ENCODE measurements at regions not wholly inside any gene's neighbourhood (a gene's known extent, or its start where the extent isn't known, plus 50 kb on each side); places are given as distances from the start of the nearest gene placed in this dataset.

- no peak for TF ChIP-seq CTCF (IDR thresholded peaks at IDR 0.05)
- Histone ChIP-seq H3K4me3 (ENCODE audit: low read depth in 1 of 2, low read length in 1 of 2) (no peak overlapping the region), H3K9me3 (no peaks in the 10 kb centered on the region), H3K27me3 (no peaks in the 10 kb centered on the region), H3K36me3 (no peaks in the 10 kb centered on the region), H3K27ac (no peak overlapping the region), H3K4me1 (ENCODE audit: control insufficient read depth in 1 of 2, insufficient read depth in 1 of 2, low read depth in 1 of 2, low read length in 1 of 2) (no peaks in the 10 kb centered on the region)
These were observed 623.7 kb downstream of the BNC2 start for GRCh38 chr9:16246785-16247184.

- Histone ChIP-seq H3K36me3 (no peaks in the 10 kb centered on the region), H3K27me3 (no peaks in the 10 kb centered on the region), H3K4me3 (ENCODE audit: low read depth in 1 of 2, low read length in 1 of 2) (no peak overlapping the region), H3K4me1 (ENCODE audit: control insufficient read depth in 1 of 2, insufficient read depth in 1 of 2, low read depth in 1 of 2, low read length in 1 of 2) (no peaks in the 10 kb centered on the region), H3K27ac (no peak overlapping the region), H3K9me3 (no peaks in the 10 kb centered on the region)
- no peak for TF ChIP-seq CTCF (IDR thresholded peaks at IDR 0.05)
These were observed 623.1 kb downstream of the BNC2 start for GRCh38 chr9:16247188-16247875.

- H3K4me1 ChIP-seq (ENCODE audit: control insufficient read depth in 1 of 2, insufficient read depth in 1 of 2, low read depth in 1 of 2, low read length in 1 of 2), result no peaks in the 10 kb centered on the region
- no peak overlapping the region for H3K27ac ChIP-seq
- no peak overlapping the region for H3K4me3 ChIP-seq (ENCODE audit: low read depth in 1 of 2, low read length in 1 of 2)
- TF ChIP-seq CTCF (IDR thresholded peaks at IDR 0.05), result no peak
- H3K36me3 ChIP-seq, result no peaks in the 10 kb centered on the region
- no peaks in the 10 kb centered on the region for H3K9me3 ChIP-seq
- no peaks in the 10 kb centered on the region for H3K27me3 ChIP-seq
These were observed 621.6 kb downstream of the BNC2 start for GRCh38 chr9:16248822-16249221.

GRCh38 chr9:16252616-16253015, 617.9 kb downstream of the BNC2 start:
- no peak overlapping the region for H3K27ac ChIP-seq
- no peak for TF ChIP-seq CTCF (IDR thresholded peaks at IDR 0.05)
- no peaks in the 10 kb centered on the region for H3K36me3 ChIP-seq
- no peaks in the 10 kb centered on the region for H3K4me1 ChIP-seq (ENCODE audit: control insufficient read depth in 1 of 2, insufficient read depth in 1 of 2, low read depth in 1 of 2, low read length in 1 of 2)
- no peak overlapping the region for H3K4me3 ChIP-seq (ENCODE audit: low read depth in 1 of 2, low read length in 1 of 2)
- H3K27me3 ChIP-seq, result peaks cover 2% of the 10 kb centered on the region
- no peaks in the 10 kb centered on the region for H3K9me3 ChIP-seq

GRCh38 chr9:16254674-16255073, 615.8 kb downstream of the BNC2 start:
- H3K36me3 ChIP-seq, result no peaks in the 10 kb centered on the region
- no peak for TF ChIP-seq CTCF (IDR thresholded peaks at IDR 0.05)
- H3K4me1 ChIP-seq (ENCODE audit: control insufficient read depth in 1 of 2, insufficient read depth in 1 of 2, low read depth in 1 of 2, low read length in 1 of 2), result no peaks in the 10 kb centered on the region
- H3K4me3 ChIP-seq (ENCODE audit: low read depth in 1 of 2, low read length in 1 of 2), result no peak overlapping the region
- H3K27ac ChIP-seq, result no peak overlapping the region
- no peaks in the 10 kb centered on the region for H3K9me3 ChIP-seq
- H3K27me3 ChIP-seq, result peaks cover 13% of the 10 kb centered on the region

All from neutrophil (primary cell).